Astrocyte (in vitro differentiated cells and primary cell): ENCODE measurements at regions not wholly inside any gene's neighbourhood (a gene's known extent, or its start where the extent isn't known, plus 50 kb on each side); places are given as distances from the start of the nearest gene placed in this dataset.

Experiments used
- DNase-seq: peaks from one replicate; pipeline ENCODE4 v3.0.0-alpha.2; 2010; ENCODE audit warnings: low read depth
- FAIRE-seq: peaks from 2 replicates; lab custom pipeline; 2011; peaks lifted over from hg19 to GRCh38; lab: Jason Lieb, UNC
- H2AFZ ChIP-seq: 2 replicates; pipeline ENCODE4 v1.6.0; 2012; ENCODE audit warnings: low read depth, low read length, inconsistent platforms
- H3K27ac ChIP-seq: 2 replicates; pipeline ENCODE4 v1.5.1; 2011; ENCODE audit warnings: low read depth, low read length, inconsistent platforms
- H3K27me3 ChIP-seq: 2 replicates; pipeline ENCODE4 v1.6.0; 2011; ENCODE audit warnings: low read length, inconsistent platforms; ENCODE audit not compliant: insufficient read depth
- H3K36me3 ChIP-seq: 2 replicates; pipeline ENCODE4 v1.5.1; 2011; ENCODE audit warnings: low read length, inconsistent platforms; ENCODE audit not compliant: insufficient read depth
- H3K4me1 ChIP-seq: 2 replicates; pipeline ENCODE4 v1.5.1; 2011; ENCODE audit warnings: low read length, inconsistent platforms; ENCODE audit not compliant: insufficient read depth
- H3K4me2 ChIP-seq: 2 replicates; pipeline ENCODE4 v1.6.0; 2012; ENCODE audit warnings: low read length, inconsistent platforms
- H3K4me3 ChIP-seq: 2 replicates; pipeline ENCODE4 v1.5.1; 2011; ENCODE audit warnings: low read depth, mild to moderate bottlenecking, low read length, inconsistent platforms; ENCODE audit not compliant: insufficient read depth
- H3K79me2 ChIP-seq: 2 replicates; pipeline ENCODE4 v1.6.0; 2012; ENCODE audit warnings: mild to moderate bottlenecking, low read length, inconsistent platforms; ENCODE audit not compliant: insufficient read depth
- H3K9ac ChIP-seq: 2 replicates; pipeline ENCODE4 v1.6.0; 2012; ENCODE audit warnings: mild to moderate bottlenecking, low read length, inconsistent platforms
- H3K9me3 ChIP-seq: 2 replicates; pipeline ENCODE4 v1.5.1; 2012; ENCODE audit warnings: low read depth, mild to moderate bottlenecking, low read length, inconsistent platforms; ENCODE audit not compliant: insufficient read depth
- H4K20me1 ChIP-seq: 2 replicates; pipeline ENCODE4 v1.6.0; 2012; ENCODE audit warnings: low read length, inconsistent platforms; ENCODE audit not compliant: insufficient read depth
- H3K27ac Mint-ChIP-seq: one replicate; pipeline ENCODE4 v1.8.0; 2021; ENCODE audit warnings: mild to moderate bottlenecking, mixed read lengths; ENCODE audit not compliant: unreplicated experiment
- H3K27me3 Mint-ChIP-seq: one replicate; pipeline ENCODE4 v1.8.0; 2021; ENCODE audit warnings: low read depth, mixed read lengths; ENCODE audit not compliant: unreplicated experiment
- H3K36me3 Mint-ChIP-seq: one replicate; pipeline ENCODE4 v1.8.0; 2021; ENCODE audit warnings: low read depth, mixed read lengths; ENCODE audit not compliant: unreplicated experiment
- H3K4me1 Mint-ChIP-seq: one replicate; pipeline ENCODE4 v1.8.0; 2021; ENCODE audit warnings: low read depth, mixed read lengths; ENCODE audit not compliant: unreplicated experiment
- H3K4me3 Mint-ChIP-seq: one replicate; pipeline ENCODE4 v1.8.0; 2021; ENCODE audit warnings: mild to moderate bottlenecking, moderate library complexity, mixed read lengths; ENCODE audit not compliant: unreplicated experiment
- H3K9me3 Mint-ChIP-seq: one replicate; pipeline ENCODE4 v1.8.0; 2021; ENCODE audit warnings: mild to moderate bottlenecking, mixed read lengths; ENCODE audit not compliant: unreplicated experiment
- CTCF ChIP-seq: IDR thresholded peaks from 2 replicates; pipeline ENCODE4 v1.5.1; 2011; ENCODE audit warnings: low read depth, mild to moderate bottlenecking, inconsistent platforms, low read length, moderate library complexity; ENCODE audit not compliant: insufficient read depth
- EZH2 ChIP-seq: IDR thresholded peaks from 2 replicates; pipeline ENCODE4 v1.6.1; 2012; ENCODE audit warnings: mild to moderate bottlenecking, low read length, inconsistent platforms; ENCODE audit not compliant: insufficient read depth

DNA sequence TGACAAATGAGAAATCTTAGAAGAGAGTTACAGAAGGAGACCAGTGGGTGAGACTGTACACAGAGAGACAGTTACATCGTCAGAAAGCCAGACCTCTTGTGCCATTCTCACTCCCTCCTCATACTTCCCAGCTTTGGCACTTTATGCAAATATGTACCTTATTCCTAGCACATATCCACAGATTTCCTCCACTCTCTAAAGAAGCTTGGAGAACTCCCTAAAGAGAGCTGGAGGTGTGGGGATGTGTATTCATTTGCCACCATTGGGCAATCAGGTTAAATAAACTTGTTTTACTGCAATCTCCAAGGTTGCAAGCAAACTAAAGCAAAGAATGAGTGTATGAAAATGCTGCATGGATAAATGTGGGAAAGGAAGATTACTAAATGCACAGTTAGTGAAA lies 380.9 kb upstream of the PRMT6 start:
- Mint-ChIP-seq H3K4me3 (no peak overlapping the region), H3K27me3 (no peaks in the 10 kb centered on the region), H3K27ac (no peak overlapping the region), H3K36me3 (no peaks in the 10 kb centered on the region), H3K4me1 (no peaks in the 10 kb centered on the region), H3K9me3 (no peaks in the 10 kb centered on the region)
- H3K36me3 ChIP-seq = no peaks in the 10 kb centered on the region
- no peak for DNase-seq
- no peaks in the 10 kb centered on the region for H3K4me1 ChIP-seq
- TF ChIP-seq EZH2 = no peak
- TF ChIP-seq CTCF = no peak
- H3K9ac ChIP-seq = no peak overlapping the region
- H3K79me2 ChIP-seq = no peaks in the 10 kb centered on the region
- no peak for FAIRE-seq
- H3K4me3 ChIP-seq = no peak overlapping the region
- no peak overlapping the region for H2AFZ ChIP-seq
- no peaks in the 10 kb centered on the region for H4K20me1 ChIP-seq
- H3K9me3 ChIP-seq = no peaks in the 10 kb centered on the region
- H3K27ac ChIP-seq = no peak overlapping the region
- no peaks in the 10 kb centered on the region for H3K27me3 ChIP-seq
- no peak overlapping the region for H3K4me2 ChIP-seq

- Mint-ChIP-seq H3K27ac (no peak overlapping the region), H3K9me3 (no peaks in the 10 kb centered on the region), H3K36me3 (no peaks in the 10 kb centered on the region), H3K4me3 (no peak overlapping the region), H3K4me1 (no peaks in the 10 kb centered on the region), H3K27me3 (no peaks in the 10 kb centered on the region)
- Histone ChIP-seq H3K79me2 (no peaks in the 10 kb centered on the region), H3K27me3 (no peaks in the 10 kb centered on the region), H2AFZ (no peak overlapping the region), H3K9me3 (no peaks in the 10 kb centered on the region), H4K20me1 (no peaks in the 10 kb centered on the region), H3K4me3 (no peak overlapping the region), H3K9ac (no peak overlapping the region), H3K27ac (no peak overlapping the region), H3K4me1 (no peaks in the 10 kb centered on the region), H3K36me3 (no peaks in the 10 kb centered on the region), H3K4me2 (no peak overlapping the region)
- FAIRE-seq = no peak
- no peak for TF ChIP-seq CTCF
- peak; percentile 8 for DNase-seq
Measured at GRCh38 chr1:106676021-106676420, 380.5 kb upstream of the PRMT6 start.

DNA sequence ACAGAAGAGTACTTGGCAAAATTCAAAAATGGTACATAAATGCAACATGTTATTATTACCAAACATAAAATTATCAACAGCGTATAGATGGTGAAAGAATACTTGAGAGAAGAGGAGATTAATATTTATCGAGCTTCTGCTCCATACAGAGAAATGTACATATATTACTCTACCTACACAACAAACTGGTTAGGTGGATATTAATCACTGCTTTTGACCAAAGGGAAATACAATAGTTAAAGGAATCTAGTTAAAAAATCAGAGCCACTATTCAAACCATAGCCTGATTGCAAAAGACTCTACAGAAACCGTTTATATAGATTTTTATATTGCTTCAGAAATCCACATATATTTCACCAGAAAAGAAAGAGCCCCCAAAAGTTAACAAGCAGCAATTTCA lies 379.3 kb upstream of the PRMT6 start:
- Mint-ChIP-seq H3K36me3 (no peaks in the 10 kb centered on the region), H3K4me3 (no peak overlapping the region), H3K27ac (no peak overlapping the region), H3K4me1 (no peaks in the 10 kb centered on the region), H3K27me3 (no peaks in the 10 kb centered on the region), H3K9me3 (no peaks in the 10 kb centered on the region)
- no peak overlapping the region for H3K4me3 ChIP-seq
- H2AFZ ChIP-seq = no peak overlapping the region
- H3K4me2 ChIP-seq = no peak overlapping the region
- DNase-seq (no peak), FAIRE-seq (no peak)
- no peak overlapping the region for H3K27ac ChIP-seq
- no peak overlapping the region for H3K9ac ChIP-seq
- no peaks in the 10 kb centered on the region for H3K36me3 ChIP-seq
- H3K9me3 ChIP-seq = no peaks in the 10 kb centered on the region
- TF ChIP-seq CTCF (no peak), EZH2 (no peak)
- no peaks in the 10 kb centered on the region for H3K4me1 ChIP-seq
- no peaks in the 10 kb centered on the region for H4K20me1 ChIP-seq
- H3K27me3 ChIP-seq = no peaks in the 10 kb centered on the region
- H3K79me2 ChIP-seq = no peaks in the 10 kb centered on the region
